GM21528 (cell line): ENCODE measurements at regions not wholly inside any gene's neighbourhood (a gene's known extent, or its start where the extent isn't known, plus 50 kb on each side); places are given as distances from the start of the nearest gene placed in this dataset.
"Not testable (repeated sequence)": the region's sequence is repeated elsewhere in the genome, so short reads cannot be mapped to it uniquely, and the experiment has no call there.

Experiments
- ATAC-seq: cut with Tn5 transposase; IDR thresholded peaks from one replicate; pipeline ENCODE4 v1.9.1; 2021; ENCODE audit warnings: mild to moderate bottlenecking, moderate library complexity; ENCODE audit not compliant: unreplicated experiment, low FRiP score

- no peak for ATAC-seq
Measured at GRCh38 chr10:22158426-22158825, 59.4 kb downstream of the EBLN1 start.

DNA sequence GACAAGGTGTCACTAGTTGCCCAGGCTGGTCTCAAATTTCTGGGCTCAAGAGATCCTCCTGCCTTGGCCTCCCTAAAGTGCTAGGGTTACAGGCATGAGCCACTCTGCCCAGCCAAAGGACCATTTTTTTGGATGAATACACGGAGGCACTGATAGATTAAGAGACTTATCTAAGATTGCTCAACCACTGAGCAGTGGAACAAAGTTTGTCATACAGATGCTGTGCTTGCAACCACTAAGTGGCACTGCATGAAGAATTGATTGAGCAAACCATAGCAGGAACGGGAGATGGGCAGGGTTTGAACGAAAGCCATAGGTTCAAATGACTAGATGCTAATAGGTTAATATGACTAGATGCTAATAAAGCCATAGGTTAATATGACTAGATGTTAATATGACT is 61.1 kb downstream of the EBLN1 start:
- ATAC-seq = no peak

- ATAC-seq = no peak
Measured at GRCh38 chr10:22152403-22152802, 65.4 kb downstream of the EBLN1 start.

DNA sequence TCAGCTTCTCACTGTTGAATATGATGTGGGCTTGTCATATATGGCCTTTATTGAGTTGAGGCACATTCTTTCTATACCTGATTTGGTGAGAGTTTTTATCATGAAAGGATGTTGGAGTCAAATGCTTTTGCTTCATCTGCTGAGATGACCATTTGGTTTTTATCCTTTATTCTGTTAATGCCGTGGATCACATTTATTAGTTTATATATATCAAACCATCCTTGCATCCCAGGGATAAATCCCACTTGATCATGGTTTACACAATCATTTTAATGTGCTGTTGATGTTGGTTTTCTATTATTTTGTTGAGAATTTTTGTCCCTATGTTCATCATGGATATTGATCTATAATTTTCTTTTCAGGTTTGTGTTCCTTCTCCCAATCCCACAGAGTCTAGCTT is 67.0 kb downstream of the EBLN1 start:
- ATAC-seq = no peak

- ATAC-seq = no peak
Measured at GRCh38 chr10:22148961-22149360, 68.9 kb downstream of the EBLN1 start.

- not testable (repeated sequence) for ATAC-seq
Measured at GRCh38 chr10:22145873-22146272, 71.9 kb downstream of the EBLN1 start.

- ATAC-seq = no peak
Measured at GRCh38 chr10:22137542-22137941, 80.3 kb downstream of the EBLN1 start.

GRCh38 chr10:22135591-22135990 is 82.2 kb downstream of the EBLN1 start:
- ATAC-seq = no peak

DNA sequence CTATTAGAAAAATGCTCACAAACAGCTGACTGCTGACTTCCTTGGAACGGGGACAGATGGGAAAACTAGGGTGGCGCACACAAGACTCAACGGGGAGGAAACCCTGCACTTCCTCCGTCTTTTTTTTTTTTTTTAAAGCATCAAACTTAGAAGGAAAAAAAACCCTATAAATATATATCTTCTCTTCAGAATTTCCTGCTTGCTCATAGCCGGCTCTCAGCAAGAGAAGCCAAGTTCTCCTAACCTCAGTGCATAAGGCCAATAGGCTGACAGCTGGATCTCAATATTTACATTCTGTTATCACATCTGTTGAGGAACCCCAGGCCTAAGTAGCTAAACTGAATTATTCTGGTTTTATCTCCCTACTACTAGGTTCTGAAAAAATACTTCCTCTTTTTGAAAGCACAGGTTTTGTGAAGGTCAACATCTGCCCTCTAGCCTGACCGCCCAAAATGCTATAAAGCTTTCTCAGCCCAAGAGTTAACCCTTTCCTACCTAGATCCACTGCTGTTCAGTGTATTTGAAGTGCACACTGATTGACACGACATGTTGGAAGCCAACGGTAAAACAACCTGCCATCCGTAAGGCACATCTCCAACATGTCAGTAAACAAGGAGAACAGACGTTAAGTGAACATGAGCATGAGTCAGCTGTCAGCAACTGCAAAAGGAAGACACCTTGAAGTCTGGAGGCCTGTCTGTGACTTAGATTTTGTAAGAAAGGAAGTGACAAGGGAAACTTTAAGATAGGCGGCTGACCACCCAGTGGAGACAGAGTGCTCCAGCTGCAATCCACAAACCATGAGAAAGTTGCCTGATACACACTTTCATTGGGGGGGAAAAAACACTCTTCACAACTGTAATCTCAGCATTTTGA is 83.8 kb downstream of the EBLN1 start:
- peak; percentile 64 for ATAC-seq

DNA sequence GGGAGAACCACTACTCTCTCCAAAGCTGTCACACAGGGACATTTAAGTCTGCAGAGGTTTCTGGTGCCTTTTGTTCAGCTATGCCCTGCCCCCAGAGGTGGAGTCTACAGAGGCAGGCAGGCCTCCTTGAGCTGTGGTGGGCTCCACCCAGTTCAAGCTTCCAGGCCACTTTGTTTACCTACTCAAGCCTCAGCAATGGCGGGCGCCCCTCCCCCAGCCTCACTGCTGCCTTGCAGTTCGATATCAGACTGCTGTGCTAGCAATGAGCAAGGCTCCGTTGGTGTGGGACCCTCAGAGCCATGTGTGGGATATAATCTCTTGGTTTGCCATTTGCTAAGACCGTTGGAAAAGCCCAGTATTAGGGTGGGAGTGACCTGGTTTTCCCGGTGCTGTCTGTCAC is 87.0 kb downstream of the EBLN1 start:
- not testable (repeated sequence) for ATAC-seq

DNA sequence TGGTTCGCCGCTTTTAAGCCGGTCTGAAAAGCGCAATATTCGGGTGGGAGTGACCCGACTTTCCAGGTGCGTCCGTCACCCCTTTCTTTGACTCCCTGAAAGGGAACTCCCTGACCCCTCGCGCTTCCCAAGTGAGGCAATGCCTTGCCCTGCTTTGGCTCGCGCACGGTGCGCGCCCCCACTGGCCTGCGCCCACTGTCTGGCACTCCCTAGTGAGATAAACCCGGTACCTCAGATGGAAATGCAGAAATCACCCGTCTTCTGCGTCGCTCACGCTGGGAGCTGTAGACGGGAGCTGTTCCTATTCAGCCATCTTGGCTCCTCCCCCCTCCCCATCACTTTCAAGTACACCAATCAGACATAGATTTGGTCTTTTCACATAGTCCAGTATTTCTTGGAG is 88.2 kb downstream of the EBLN1 start:
- not testable (repeated sequence) for ATAC-seq

DNA sequence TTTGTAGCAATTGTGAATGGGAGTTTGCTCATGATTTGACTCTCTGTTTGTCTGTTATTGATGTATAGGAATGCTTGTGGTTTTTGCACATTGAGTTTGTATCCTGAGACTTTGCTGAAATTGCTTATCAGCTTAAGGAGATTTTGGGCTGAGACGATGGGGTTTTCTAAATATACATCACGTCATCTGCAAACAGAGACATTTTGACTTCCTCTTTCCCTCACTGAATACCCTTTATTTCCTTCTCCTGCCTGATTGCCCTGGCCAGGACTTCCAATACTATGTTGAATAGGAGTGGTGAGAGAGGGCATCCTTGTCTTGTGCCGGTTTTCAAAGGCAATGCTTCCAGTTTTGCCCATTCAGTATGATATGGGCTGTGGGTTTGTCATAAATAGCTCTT is 96.6 kb downstream of the EBLN1 start:
- ATAC-seq = not testable (repeated sequence)

- ATAC-seq = not testable (repeated sequence)
Measured at GRCh38 chr10:22120072-22120471, 97.7 kb downstream of the EBLN1 start.

DNA sequence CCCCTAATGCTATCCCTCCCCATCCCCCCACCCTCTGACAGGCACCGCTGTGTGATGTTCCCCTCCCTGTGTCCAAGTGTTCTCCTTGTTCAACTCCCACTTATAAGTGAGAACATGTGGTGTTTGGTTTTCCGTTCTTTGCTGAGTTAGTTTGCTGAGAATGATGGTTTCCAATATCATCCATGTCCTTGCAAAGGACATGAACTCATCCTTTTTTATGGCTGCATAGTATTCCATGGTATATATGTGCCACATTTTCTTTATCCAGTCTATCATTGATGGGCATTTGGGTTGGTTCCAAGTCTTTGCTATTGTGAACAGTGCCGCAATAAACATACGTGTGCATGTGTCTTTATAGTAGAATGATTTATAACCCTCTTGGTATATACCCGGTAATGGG is 98.2 kb downstream of the EBLN1 start:
- ATAC-seq = not testable (repeated sequence)

- ATAC-seq = no peak
Measured at GRCh38 chr10:22111705-22112104, 106.1 kb downstream of the EBLN1 start.

DNA sequence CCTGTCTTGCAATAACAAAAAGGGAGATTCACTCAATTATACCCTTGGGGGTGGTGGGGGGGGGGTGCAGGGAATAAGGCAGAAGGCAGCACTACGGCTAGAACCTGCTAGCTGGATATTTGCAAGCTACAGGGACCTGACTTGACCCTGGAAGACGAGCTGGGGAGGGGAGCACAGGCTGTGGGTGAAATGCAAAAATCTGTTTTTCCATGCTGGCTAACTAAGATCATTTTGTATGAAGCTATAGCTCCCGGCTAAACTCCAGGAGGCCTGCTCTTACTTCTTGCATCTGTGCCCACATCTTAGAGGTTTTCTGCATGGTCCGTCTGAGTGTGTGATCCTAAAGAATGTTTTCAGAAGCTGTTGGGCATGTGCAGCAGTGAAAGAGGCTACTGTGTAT is 106.6 kb downstream of the EBLN1 start:
- no peak for ATAC-seq

DNA sequence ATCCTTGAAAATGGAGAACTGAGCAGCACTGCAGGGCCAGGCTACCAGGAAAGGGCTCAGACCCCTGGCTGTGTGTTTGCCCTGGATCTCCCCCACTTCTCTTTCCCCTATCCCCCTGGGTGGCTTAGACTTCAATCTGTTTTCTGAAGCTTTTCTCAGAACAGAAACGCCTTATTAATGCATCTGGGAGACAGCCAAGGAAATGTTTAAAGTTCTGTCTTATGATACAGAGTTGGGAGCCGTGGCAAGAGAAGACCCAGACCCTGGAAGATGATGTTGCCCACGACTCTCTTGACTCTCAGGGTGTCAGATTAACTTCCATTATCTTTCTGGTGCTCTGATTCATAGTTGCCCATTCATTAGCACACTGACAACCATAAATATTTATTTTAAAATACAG is 107.1 kb downstream of the EBLN1 start:
- no peak for ATAC-seq

GRCh38 chr10:22105270-22105669 is 101.7 kb upstream of the DNAJC1 start:
- ATAC-seq = no peak

GRCh38 chr10:22103701-22104470 is 100.4 kb upstream of the DNAJC1 start:
- no peak for ATAC-seq

DNA sequence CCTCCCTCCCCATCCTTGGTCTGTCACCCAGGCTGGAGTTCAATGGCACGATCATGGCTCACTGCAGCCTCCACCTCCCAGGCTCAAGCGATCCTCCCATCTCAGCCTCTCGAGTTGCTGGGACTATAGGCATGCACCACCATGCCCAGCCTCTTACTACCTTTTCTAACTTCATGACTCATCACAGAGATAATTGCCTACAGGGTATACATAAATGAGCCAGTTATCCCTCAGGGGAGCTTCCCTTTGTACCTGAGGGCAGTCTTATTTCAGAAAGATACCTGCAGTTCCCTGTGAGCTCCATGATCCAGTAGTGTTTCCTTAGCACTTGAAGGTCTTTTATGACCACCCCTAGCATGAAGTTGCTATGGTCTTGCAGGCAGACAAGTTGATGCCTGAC is 94.2 kb upstream of the DNAJC1 start:
- ATAC-seq = no peak

GRCh38 chr10:22091260-22091659 is 87.7 kb upstream of the DNAJC1 start:
- ATAC-seq = not testable (repeated sequence)

DNA sequence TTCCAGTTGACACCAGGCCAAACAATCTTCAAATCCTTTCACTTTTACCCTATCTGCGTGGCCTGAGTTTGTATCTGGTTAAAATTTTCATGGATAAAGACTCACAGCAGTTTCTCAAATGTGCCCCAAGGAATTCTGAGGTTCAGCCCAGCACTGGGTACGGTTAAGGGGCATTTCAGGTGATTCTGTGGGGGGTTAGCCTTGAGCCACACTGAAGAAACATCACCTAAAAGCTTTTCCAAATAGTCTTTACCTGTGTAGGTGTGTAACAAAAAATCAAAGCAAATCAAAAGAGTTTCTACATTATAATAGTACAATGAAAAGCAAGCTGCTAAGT is 83.8 kb upstream of the DNAJC1 start:
- no peak for ATAC-seq
